ENCODE measurements at regions not wholly inside any gene's neighbourhood (a gene's known extent, or its start where the extent isn't known, plus 50 kb on each side); places are given as distances from the start of the nearest gene placed in this dataset.

DNA sequence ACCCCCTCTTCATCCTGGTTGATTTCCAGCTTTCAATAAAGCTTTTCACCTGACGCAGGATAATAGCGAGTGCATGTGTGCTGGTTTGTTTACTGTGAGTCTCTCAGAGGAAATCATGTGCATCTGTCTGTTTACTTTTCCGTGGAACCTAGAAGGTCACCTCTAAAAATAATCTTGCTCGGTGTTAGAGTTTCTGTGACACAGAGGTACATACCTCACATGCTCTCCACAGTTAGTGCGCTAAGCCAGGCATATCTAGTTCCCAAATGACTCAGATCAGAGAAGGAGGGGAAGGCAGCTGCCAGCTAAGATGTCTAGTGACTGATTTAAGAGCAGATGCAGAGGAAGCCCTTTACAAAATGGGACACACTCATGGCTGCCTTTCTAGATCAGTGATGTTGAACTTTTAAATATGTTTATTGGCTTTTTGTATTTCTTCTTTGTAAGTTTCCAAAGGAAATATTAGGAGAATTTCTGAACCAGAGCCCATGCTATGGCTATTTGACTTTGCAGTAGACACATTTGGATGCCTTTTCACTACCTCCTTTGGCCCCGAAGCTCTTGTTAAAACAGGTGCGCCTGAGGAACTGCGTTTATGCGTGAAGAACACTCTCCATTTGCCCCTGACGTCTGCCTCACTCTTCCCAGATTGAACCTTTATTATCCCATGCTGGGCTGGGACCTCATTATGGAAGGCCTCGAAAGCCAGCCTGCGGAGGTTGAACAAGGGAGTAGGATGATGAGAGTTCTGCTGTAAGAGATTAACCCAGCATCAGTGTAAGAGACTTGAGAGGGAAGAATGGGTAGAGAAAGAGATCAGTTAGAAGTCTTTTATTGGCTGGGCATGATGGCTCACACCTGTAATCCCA, 145.6 kb downstream of the FAM161A start:
- Histone ChIP-seq H3K9me3 (ENCODE audit: control insufficient read depth in 1 of 2, low read length in 2 of 2) (no peaks in the 10 kb centered on the region), H3K27ac (ENCODE audit: low read depth, low read length) (no peak overlapping the region), H3K27me3 (ENCODE audit: control insufficient read depth in 1 of 2, insufficient read depth in 2 of 2, low read length in 2 of 2) (no peaks in the 10 kb centered on the region), H3K9ac (ENCODE audit: low read depth in 1 of 2, low read length in 2 of 2) (no peak overlapping the region), H3K4me1 (ENCODE audit: control insufficient read depth in 1 of 2, insufficient read depth in 2 of 2, low read length in 2 of 2) (peaks cover 0 to 5% of the 10 kb centered on the region in 2 donors), H3K4me3 (ENCODE audit: low read depth in 1 of 2, low read length in 2 of 2) (no peak overlapping the region), H3K36me3 (ENCODE audit: control insufficient read depth in 1 of 2, insufficient read depth in 2 of 2, low read length in 2 of 2) (no peaks in the 10 kb centered on the region)

DNA sequence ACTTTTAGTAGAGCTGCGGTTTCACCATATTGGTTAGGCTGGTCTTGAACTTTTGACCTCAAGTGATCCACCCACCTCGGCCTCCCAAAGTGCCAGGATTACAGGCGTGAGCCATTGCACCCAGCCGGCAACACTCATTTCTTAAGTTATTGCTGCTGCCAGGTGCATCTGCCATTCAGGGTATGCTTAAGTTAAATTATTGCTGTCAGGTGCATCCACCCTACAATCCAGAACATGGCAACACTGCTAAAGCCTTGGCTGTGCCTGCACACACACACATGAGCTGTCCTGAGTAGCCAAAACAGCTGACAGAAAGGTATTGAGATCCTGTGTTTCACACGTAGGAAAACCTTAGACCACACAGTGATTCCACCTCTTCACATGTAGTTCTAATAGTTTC, 148.2 kb downstream of the FAM161A start:
- no peaks in the 10 kb centered on the region for H3K27me3 ChIP-seq (ENCODE audit: control insufficient read depth in 1 of 2, insufficient read depth in 2 of 2, low read length in 2 of 2)
- no peaks in the 10 kb centered on the region for H3K9me3 ChIP-seq (ENCODE audit: control insufficient read depth in 1 of 2, low read length in 2 of 2)
- H3K4me3 ChIP-seq (ENCODE audit: low read depth in 1 of 2, low read length in 2 of 2) = no peak overlapping the region
- H3K4me1 ChIP-seq (ENCODE audit: control insufficient read depth in 1 of 2, insufficient read depth in 2 of 2, low read length in 2 of 2) = peaks cover 0 to 3% of the 10 kb centered on the region in 2 donors
- no peaks in the 10 kb centered on the region for H3K36me3 ChIP-seq (ENCODE audit: control insufficient read depth in 1 of 2, insufficient read depth in 2 of 2, low read length in 2 of 2)
- H3K27ac ChIP-seq (ENCODE audit: low read depth, low read length) = no peak overlapping the region
- H3K9ac ChIP-seq (ENCODE audit: low read depth in 1 of 2, low read length in 2 of 2) = no peak overlapping the region

DNA sequence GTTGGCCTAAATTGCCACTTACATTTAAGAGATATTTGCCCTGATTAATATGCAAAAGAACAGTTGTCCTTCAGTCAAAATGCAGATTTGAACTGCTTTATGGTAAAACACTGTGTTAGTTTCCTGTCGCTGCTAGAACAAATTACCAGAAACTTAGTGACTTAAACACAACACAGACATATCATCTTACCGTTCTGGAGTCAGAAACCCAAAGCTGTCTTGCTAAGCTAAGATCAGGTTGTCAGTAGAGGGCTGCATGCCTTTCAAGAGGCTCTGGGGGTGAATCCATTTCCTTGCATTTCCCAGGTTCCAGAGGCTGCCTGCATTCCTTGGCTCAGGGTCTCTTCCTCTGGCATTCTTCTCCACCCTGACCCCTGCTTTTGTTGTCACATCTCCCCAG, 149.5 kb downstream of the FAM161A start:
- H3K27me3 ChIP-seq (ENCODE audit: control insufficient read depth in 1 of 2, insufficient read depth in 2 of 2, low read length in 2 of 2) = no peaks in the 10 kb centered on the region
- H3K36me3 ChIP-seq (ENCODE audit: control insufficient read depth in 1 of 2, insufficient read depth in 2 of 2, low read length in 2 of 2) = no peaks in the 10 kb centered on the region
- no peaks in the 10 kb centered on the region for H3K4me1 ChIP-seq (ENCODE audit: control insufficient read depth in 1 of 2, insufficient read depth in 2 of 2, low read length in 2 of 2)
- H3K9ac ChIP-seq (ENCODE audit: low read depth in 1 of 2, low read length in 2 of 2) = no peak overlapping the region
- H3K4me3 ChIP-seq (ENCODE audit: low read depth in 1 of 2, low read length in 2 of 2) = no peak overlapping the region
- no peak overlapping the region for H3K27ac ChIP-seq (ENCODE audit: low read depth, low read length)
- no peaks in the 10 kb centered on the region for H3K9me3 ChIP-seq (ENCODE audit: control insufficient read depth in 1 of 2, low read length in 2 of 2)

DNA sequence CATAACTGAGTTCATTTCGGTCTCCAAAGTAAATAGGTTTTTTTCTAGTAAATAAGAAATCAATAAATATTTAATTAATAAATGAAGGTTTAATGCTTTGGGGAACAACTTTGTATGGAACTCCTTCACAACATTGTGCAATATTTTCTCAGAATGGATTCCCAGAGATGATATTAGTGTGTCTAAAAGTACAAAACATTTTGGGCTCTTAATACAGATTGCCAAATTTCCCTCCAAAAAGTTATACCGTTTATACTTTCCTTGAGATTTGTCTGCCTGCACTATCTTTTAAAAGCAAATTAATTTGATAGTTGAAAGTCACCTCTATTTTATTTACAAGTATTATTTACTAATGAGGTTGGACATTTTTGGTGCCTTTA, 151.8 kb downstream of the FAM161A start:
- no peak overlapping the region for H3K27ac ChIP-seq (ENCODE audit: low read depth, low read length)
- H3K4me1 ChIP-seq (ENCODE audit: control insufficient read depth in 1 of 2, insufficient read depth in 2 of 2, low read length in 2 of 2) = no peaks in the 10 kb centered on the region

GRCh38 chr2:61700464-61700863, 153.4 kb downstream of the FAM161A start:
- Histone ChIP-seq H3K36me3 (ENCODE audit: control insufficient read depth in 1 of 2, insufficient read depth in 2 of 2, low read length in 2 of 2) (no peaks in the 10 kb centered on the region), H3K9ac (ENCODE audit: low read depth in 1 of 2, low read length in 2 of 2) (no peak overlapping the region), H3K27ac (ENCODE audit: low read depth, low read length) (no peak overlapping the region), H3K4me1 (ENCODE audit: control insufficient read depth in 1 of 2, insufficient read depth in 2 of 2, low read length in 2 of 2) (no peaks in the 10 kb centered on the region), H3K4me3 (ENCODE audit: low read depth in 1 of 2, low read length in 2 of 2) (no peak overlapping the region), H3K9me3 (ENCODE audit: control insufficient read depth in 1 of 2, low read length in 2 of 2) (no peaks in the 10 kb centered on the region), H3K27me3 (ENCODE audit: control insufficient read depth in 1 of 2, insufficient read depth in 2 of 2, low read length in 2 of 2) (no peaks in the 10 kb centered on the region)

More for the DNA sequence above, 151.8 kb downstream of the FAM161A start:
- Histone ChIP-seq H3K9me3 (ENCODE audit: control insufficient read depth in 1 of 2, low read length in 2 of 2) (no peaks in the 10 kb centered on the region), H3K36me3 (ENCODE audit: control insufficient read depth in 1 of 2, insufficient read depth in 2 of 2, low read length in 2 of 2) (no peaks in the 10 kb centered on the region), H3K27me3 (ENCODE audit: control insufficient read depth in 1 of 2, insufficient read depth in 2 of 2, low read length in 2 of 2) (no peaks in the 10 kb centered on the region), H3K4me3 (ENCODE audit: low read depth in 1 of 2, low read length in 2 of 2) (no peak overlapping the region), H3K9ac (ENCODE audit: low read depth in 1 of 2, low read length in 2 of 2) (no peak overlapping the region)

GRCh38 chr2:61694312-61695274, 156.4 kb upstream of the XPO1 start:
- H3K4me1 ChIP-seq (ENCODE audit: control insufficient read depth in 1 of 2, insufficient read depth in 2 of 2, low read length in 2 of 2) = peaks cover 6 to 8% of the 10 kb centered on the region in 2 donors
- H3K27me3 ChIP-seq (ENCODE audit: control insufficient read depth in 1 of 2, insufficient read depth in 2 of 2, low read length in 2 of 2) = no peaks in the 10 kb centered on the region
- peak overlapping the region; percentile 75 for H3K27ac ChIP-seq (ENCODE audit: low read depth, low read length)
- H3K4me3 ChIP-seq (ENCODE audit: low read depth in 1 of 2, low read length in 2 of 2) = peak overlapping the region; percentile 83 to 89
- no peaks in the 10 kb centered on the region for H3K9me3 ChIP-seq (ENCODE audit: control insufficient read depth in 1 of 2, low read length in 2 of 2)
- no peaks in the 10 kb centered on the region for H3K36me3 ChIP-seq (ENCODE audit: control insufficient read depth in 1 of 2, insufficient read depth in 2 of 2, low read length in 2 of 2)
- H3K9ac ChIP-seq (ENCODE audit: low read depth in 1 of 2, low read length in 2 of 2) = peak overlapping the region; percentile 85 to 87

DNA sequence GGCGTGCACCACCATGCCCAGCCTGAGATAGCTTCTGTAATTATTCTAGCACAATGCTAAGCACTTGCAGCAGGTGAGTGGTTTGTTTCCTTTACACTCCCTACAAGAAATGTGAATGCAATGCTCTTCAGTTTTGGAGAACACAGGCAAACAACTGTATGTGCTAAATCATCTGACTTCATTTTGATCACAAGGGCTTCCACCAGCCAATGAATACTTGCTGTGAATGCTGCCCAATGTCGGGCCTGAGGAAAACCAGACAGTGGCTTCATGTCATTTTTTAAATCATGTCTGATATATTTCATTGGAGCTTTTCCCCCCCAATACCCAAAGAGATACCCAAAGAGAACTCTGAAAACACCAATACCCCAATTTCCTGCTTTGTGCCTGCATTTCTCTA, 155.6 kb upstream of the XPO1 start:
- H3K4me3 ChIP-seq (ENCODE audit: low read depth in 1 of 2, low read length in 2 of 2) = peak overlapping the region; percentile 83 to 89
- H3K27me3 ChIP-seq (ENCODE audit: control insufficient read depth in 1 of 2, insufficient read depth in 2 of 2, low read length in 2 of 2) = no peaks in the 10 kb centered on the region
- no peaks in the 10 kb centered on the region for H3K36me3 ChIP-seq (ENCODE audit: control insufficient read depth in 1 of 2, insufficient read depth in 2 of 2, low read length in 2 of 2)
- H3K9me3 ChIP-seq (ENCODE audit: control insufficient read depth in 1 of 2, low read length in 2 of 2) = no peaks in the 10 kb centered on the region
- H3K4me1 ChIP-seq (ENCODE audit: control insufficient read depth in 1 of 2, insufficient read depth in 2 of 2, low read length in 2 of 2) = peaks cover 6 to 8% of the 10 kb centered on the region in 2 donors
- peak overlapping the region; percentile 38 to 85 for H3K9ac ChIP-seq (ENCODE audit: low read depth in 1 of 2, low read length in 2 of 2)
- no peak overlapping the region for H3K27ac ChIP-seq (ENCODE audit: low read depth, low read length)

DNA sequence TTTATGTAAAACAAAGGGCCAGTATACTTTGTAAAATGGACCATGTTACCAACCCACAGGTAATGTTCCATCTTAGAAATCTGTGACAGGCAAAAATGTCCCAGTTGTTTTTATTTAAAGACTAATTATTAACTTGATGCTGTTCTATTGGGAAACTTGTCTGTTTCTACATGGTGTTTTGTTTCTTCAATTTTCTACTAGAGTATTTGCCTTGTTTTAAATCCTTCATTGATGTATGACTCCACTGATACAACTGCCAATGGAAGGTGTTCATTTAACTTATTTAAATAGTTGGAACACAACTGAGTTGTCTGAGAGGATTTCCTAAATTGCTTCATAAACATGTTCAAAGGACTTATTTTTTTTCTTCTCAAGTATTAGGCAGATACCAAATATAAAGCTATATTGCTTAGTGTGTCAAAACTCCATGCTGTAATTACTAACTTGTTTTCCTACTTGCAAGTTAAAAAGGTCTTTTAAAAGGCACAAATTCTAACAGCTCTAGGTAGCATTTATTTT, 152.0 kb upstream of the XPO1 start:
- H3K4me3 ChIP-seq (ENCODE audit: low read depth in 1 of 2, low read length in 2 of 2) = no peak overlapping the region
- no peak overlapping the region for H3K9ac ChIP-seq (ENCODE audit: low read depth in 1 of 2, low read length in 2 of 2)
- no peaks in the 10 kb centered on the region for H3K9me3 ChIP-seq (ENCODE audit: control insufficient read depth in 1 of 2, low read length in 2 of 2)
- H3K27ac ChIP-seq (ENCODE audit: low read depth, low read length) = no peak overlapping the region
- H3K27me3 ChIP-seq (ENCODE audit: control insufficient read depth in 1 of 2, insufficient read depth in 2 of 2, low read length in 2 of 2) = no peaks in the 10 kb centered on the region
- H3K36me3 ChIP-seq (ENCODE audit: control insufficient read depth in 1 of 2, insufficient read depth in 2 of 2, low read length in 2 of 2) = no peaks in the 10 kb centered on the region
- H3K4me1 ChIP-seq (ENCODE audit: control insufficient read depth in 1 of 2, insufficient read depth in 2 of 2, low read length in 2 of 2) = peaks cover 6 to 8% of the 10 kb centered on the region in 2 donors

DNA sequence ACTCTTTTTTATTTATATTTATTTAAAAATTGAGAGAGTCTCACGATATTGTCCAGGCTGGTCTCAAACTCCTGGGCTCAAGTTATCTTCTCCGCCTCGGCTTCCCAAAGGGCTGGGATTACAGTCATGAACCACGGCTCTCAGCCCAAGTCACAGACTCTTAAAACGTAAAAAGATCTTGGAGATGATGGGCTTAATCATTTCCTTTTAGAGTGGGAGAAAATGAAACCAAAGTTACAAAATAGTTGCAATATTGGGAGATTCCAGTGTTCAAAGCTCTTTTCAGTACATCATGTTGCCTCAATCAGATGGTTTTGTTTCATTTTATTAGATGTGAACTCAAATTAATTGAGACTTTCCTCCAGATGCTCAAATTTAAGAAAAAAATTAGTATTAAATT, 151.4 kb upstream of the XPO1 start:
- no peak overlapping the region for H3K4me3 ChIP-seq (ENCODE audit: low read depth in 1 of 2, low read length in 2 of 2)
- H3K9ac ChIP-seq (ENCODE audit: low read depth in 1 of 2, low read length in 2 of 2) = no peak overlapping the region
- no peak overlapping the region for H3K27ac ChIP-seq (ENCODE audit: low read depth, low read length)
- H3K27me3 ChIP-seq (ENCODE audit: control insufficient read depth in 1 of 2, insufficient read depth in 2 of 2, low read length in 2 of 2) = no peaks in the 10 kb centered on the region
- no peaks in the 10 kb centered on the region for H3K36me3 ChIP-seq (ENCODE audit: control insufficient read depth in 1 of 2, insufficient read depth in 2 of 2, low read length in 2 of 2)
- H3K4me1 ChIP-seq (ENCODE audit: control insufficient read depth in 1 of 2, insufficient read depth in 2 of 2, low read length in 2 of 2) = peaks cover 6 to 8% of the 10 kb centered on the region in 2 donors
- no peaks in the 10 kb centered on the region for H3K9me3 ChIP-seq (ENCODE audit: control insufficient read depth in 1 of 2, low read length in 2 of 2)
